ENCODE measurements at regions not wholly inside any gene's neighbourhood (a gene's known extent, or its start where the extent isn't known, plus 50 kb on each side); places are given as distances from the start of the nearest gene placed in this dataset.

DNA sequence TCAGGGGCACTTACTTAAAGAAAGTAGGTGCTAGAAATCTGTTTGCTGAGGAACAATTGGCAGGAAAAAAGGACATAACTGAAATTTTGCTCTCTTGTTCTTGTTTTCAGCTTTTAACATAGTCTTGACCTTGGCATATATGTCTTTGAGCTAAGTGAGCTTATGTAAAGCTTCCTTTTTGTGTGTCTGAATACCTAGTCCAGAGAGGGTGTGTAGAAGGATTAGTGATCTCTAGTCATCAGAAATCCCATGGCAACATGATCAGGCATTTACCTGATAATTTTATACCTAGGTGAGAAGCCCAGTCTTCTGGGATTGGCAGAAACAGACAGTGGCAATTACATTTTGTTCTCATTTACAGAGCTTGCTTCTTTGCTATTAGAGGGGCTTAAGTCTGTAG is 166.1 kb downstream of the SNAPC1 start:
- no peak overlapping the region for H3K9ac ChIP-seq (ENCODE audit: insufficient read depth in 1 of 2, low read length in 2 of 2)

DNA sequence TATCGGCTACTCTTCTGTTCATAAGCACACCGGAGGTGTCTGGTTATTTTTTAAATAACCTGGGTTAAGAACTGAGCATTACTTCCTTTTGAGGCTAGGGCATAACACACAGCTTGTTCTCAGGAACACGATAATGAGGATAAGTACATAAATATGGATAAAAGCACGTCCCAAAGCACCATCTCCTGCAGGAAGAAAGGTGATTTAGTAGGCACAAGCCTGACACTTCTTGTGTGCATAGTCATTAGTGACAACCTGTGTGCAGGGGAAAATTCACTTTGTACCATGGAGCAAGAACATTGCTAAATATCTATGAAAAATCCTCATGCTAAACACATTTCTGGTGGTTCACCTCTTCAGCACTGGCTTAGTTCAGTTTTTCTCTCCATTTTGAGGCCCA is 166.5 kb downstream of the SNAPC1 start:
- no peak overlapping the region for H3K27ac ChIP-seq (ENCODE audit: low read depth in 1 of 2, low read length in 1 of 2)
- no peak overlapping the region for H3K9ac ChIP-seq (ENCODE audit: insufficient read depth in 1 of 2, low read length in 2 of 2)
- no peaks in the 10 kb centered on the region for H3K36me3 ChIP-seq (ENCODE audit: control insufficient read depth in 4 of 4, insufficient read depth in 4 of 4, low read length in 4 of 4)
- no peaks in the 10 kb centered on the region for H3K27me3 ChIP-seq (ENCODE audit: control insufficient read depth in 3 of 3, insufficient read depth in 3 of 3, low read length in 2 of 3)
- TF ChIP-seq, protein P1, sequence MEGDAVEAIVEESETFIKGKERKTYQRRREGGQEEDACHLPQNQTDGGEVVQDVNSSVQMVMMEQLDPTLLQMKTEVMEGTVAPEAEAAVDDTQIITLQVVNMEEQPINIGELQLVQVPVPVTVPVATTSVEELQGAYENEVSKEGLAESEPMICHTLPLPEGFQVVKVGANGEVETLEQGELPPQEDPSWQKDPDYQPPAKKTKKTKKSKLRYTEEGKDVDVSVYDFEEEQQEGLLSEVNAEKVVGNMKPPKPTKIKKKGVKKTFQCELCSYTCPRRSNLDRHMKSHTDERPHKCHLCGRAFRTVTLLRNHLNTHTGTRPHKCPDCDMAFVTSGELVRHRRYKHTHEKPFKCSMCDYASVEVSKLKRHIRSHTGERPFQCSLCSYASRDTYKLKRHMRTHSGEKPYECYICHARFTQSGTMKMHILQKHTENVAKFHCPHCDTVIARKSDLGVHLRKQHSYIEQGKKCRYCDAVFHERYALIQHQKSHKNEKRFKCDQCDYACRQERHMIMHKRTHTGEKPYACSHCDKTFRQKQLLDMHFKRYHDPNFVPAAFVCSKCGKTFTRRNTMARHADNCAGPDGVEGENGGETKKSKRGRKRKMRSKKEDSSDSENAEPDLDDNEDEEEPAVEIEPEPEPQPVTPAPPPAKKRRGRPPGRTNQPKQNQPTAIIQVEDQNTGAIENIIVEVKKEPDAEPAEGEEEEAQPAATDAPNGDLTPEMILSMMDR (IDR thresholded peaks at IDR 0.05; ENCODE audit: control extremely low read depth, extremely low read depth): no peak
- peaks cover 0 to 15% (median 4%) of the 10 kb centered on the region in 5 donors for H3K4me1 ChIP-seq (ENCODE audit: control insufficient read depth in 5 of 5, insufficient read depth in 5 of 5, low read length in 5 of 5)
- H3K4me3 ChIP-seq: no peak overlapping the region
- no peaks in the 10 kb centered on the region for H3K9me3 ChIP-seq (ENCODE audit: control insufficient read depth in 4 of 4, insufficient read depth in 3 of 4, low read length in 3 of 4)
- no peak for ATAC-seq (ENCODE audit: insufficient read depth, low FRiP score)
- WGBS, 2 donors: 74 to 78% methylated on average over 4 of the region's 4 CpGs
- no peak for DNase-seq

More for the DNA sequence above, 166.1 kb downstream of the SNAPC1 start:
- no peak overlapping the region for H3K4me3 ChIP-seq
- H3K4me1 ChIP-seq (ENCODE audit: control insufficient read depth in 5 of 5, insufficient read depth in 5 of 5, low read length in 5 of 5): peaks cover 0 to 18% (median 4%) of the 10 kb centered on the region in 5 donors
- no peaks in the 10 kb centered on the region for H3K27me3 ChIP-seq (ENCODE audit: control insufficient read depth in 3 of 3, insufficient read depth in 3 of 3, low read length in 2 of 3)
- no peak overlapping the region for H3K27ac ChIP-seq (ENCODE audit: low read depth in 1 of 2, low read length in 1 of 2)
- no peak for ATAC-seq (ENCODE audit: insufficient read depth, low FRiP score)
- DNase-seq: no peak
- TF ChIP-seq, protein P1 (IDR thresholded peaks at IDR 0.05; ENCODE audit: control extremely low read depth, extremely low read depth): no peak
- H3K9me3 ChIP-seq (ENCODE audit: control insufficient read depth in 4 of 4, insufficient read depth in 3 of 4, low read length in 3 of 4): no peaks in the 10 kb centered on the region
- H3K36me3 ChIP-seq (ENCODE audit: control insufficient read depth in 4 of 4, insufficient read depth in 4 of 4, low read length in 4 of 4): no peaks in the 10 kb centered on the region

DNA sequence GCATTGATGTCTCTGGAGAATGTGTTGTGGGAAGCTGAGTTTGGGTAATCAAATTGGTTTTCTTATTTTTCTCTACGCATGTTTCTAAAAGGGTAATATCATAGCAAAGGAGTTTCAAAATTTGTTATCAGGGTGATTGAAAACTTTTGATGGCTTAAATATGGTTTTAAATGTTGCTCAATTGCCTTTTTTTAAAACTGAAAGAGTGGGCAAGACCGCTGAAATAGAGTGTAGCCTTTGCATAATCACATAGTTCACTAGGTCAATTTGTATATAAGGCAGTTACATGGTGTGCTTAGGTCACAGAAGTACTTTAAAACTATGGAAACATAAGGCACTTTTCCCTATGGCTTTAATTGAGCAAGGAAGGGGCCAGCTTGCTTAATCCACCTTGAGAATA is 167.4 kb downstream of the SNAPC1 start:
- TF ChIP-seq, protein P1 (IDR thresholded peaks at IDR 0.05; ENCODE audit: control extremely low read depth, extremely low read depth): no peak
- Histone ChIP-seq H3K4me1 (ENCODE audit: control insufficient read depth in 5 of 5, insufficient read depth in 5 of 5, low read length in 5 of 5) (peaks cover 0 to 12% (median 4%) of the 10 kb centered on the region in 5 donors), H3K9me3 (ENCODE audit: control insufficient read depth in 4 of 4, insufficient read depth in 3 of 4, low read length in 3 of 4) (no peaks in the 10 kb centered on the region), H3K36me3 (ENCODE audit: control insufficient read depth in 4 of 4, insufficient read depth in 4 of 4, low read length in 4 of 4) (no peaks in the 10 kb centered on the region), H3K27ac (ENCODE audit: low read depth in 1 of 2, low read length in 1 of 2) (no peak overlapping the region), H3K27me3 (ENCODE audit: control insufficient read depth in 3 of 3, insufficient read depth in 3 of 3, low read length in 2 of 3) (no peaks in the 10 kb centered on the region), H3K4me3 (no peak overlapping the region), H3K9ac (ENCODE audit: insufficient read depth in 1 of 2, low read length in 2 of 2) (no peak overlapping the region)
- ATAC-seq (ENCODE audit: insufficient read depth, low FRiP score): no peak
- peak in 1 of 3 donors; percentile 35 for DNase-seq
- 35 to 36% methylated on average over 2 of the region's 2 CpGs for WGBS, 2 donors
